GM18502 (cell line): ENCODE measurements at regions not wholly inside any gene's neighbourhood (a gene's known extent, or its start where the extent isn't known, plus 50 kb on each side); places are given as distances from the start of the nearest gene placed in this dataset.

Source experiments
- ATAC-seq: cut with Tn5 transposase; IDR thresholded peaks from one replicate; pipeline ENCODE4 v1.9.1; 2021; ENCODE audit warnings: mild to moderate bottlenecking; ENCODE audit not compliant: unreplicated experiment, poor library complexity

GRCh38 chr18:57202881-57203280 is 56.0 kb downstream of the BOD1L2 start:
- no peak for ATAC-seq

GRCh38 chr18:57205641-57206040 is 58.8 kb downstream of the BOD1L2 start:
- no peak for ATAC-seq

GRCh38 chr18:57207124-57207916 is 60.4 kb downstream of the BOD1L2 start:
- ATAC-seq: no peak

- ATAC-seq: no peak
Measured at GRCh38 chr18:57208047-57208446, 61.2 kb downstream of the BOD1L2 start.

GRCh38 chr18:57209713-57210106 is 62.8 kb downstream of the BOD1L2 start:
- peak; percentile 56 for ATAC-seq

- ATAC-seq: peak; percentile 50
Measured at GRCh38 chr18:57210107-57210715, 63.3 kb downstream of the BOD1L2 start.

GRCh38 chr18:57210716-57211411 is 64.0 kb downstream of the BOD1L2 start:
- no peak for ATAC-seq

- no peak for ATAC-seq
Measured at GRCh38 chr18:57211412-57211750, 64.5 kb downstream of the BOD1L2 start.

GRCh38 chr18:57211776-57212175 is 64.9 kb downstream of the BOD1L2 start:
- ATAC-seq: no peak

- no peak for ATAC-seq
Measured at GRCh38 chr18:57212678-57213077, 65.8 kb downstream of the BOD1L2 start.

- no peak for ATAC-seq
Measured at GRCh38 chr18:57214976-57215375, 68.1 kb downstream of the BOD1L2 start.

- ATAC-seq: no peak
Measured at GRCh38 chr18:57218281-57218680, 71.4 kb downstream of the BOD1L2 start.

GRCh38 chr18:57219964-57220363 is 73.1 kb downstream of the BOD1L2 start:
- no peak for ATAC-seq

- no peak for ATAC-seq
Measured at GRCh38 chr18:57220480-57220879, 73.6 kb downstream of the BOD1L2 start.

- ATAC-seq: no peak
Measured at GRCh38 chr18:57220930-57221483, 74.1 kb downstream of the BOD1L2 start.

GRCh38 chr18:57223144-57223870 is 76.4 kb downstream of the BOD1L2 start:
- ATAC-seq: no peak

GRCh38 chr18:57230861-57231585 is 84.1 kb downstream of the BOD1L2 start:
- no peak for ATAC-seq

- no peak for ATAC-seq
Measured at GRCh38 chr18:57231864-57232263, 85.0 kb downstream of the BOD1L2 start.

- no peak for ATAC-seq
Measured at GRCh38 chr18:57234346-57234745, 87.5 kb downstream of the BOD1L2 start.

- no peak for ATAC-seq
Measured at GRCh38 chr18:57241869-57242268, 95.0 kb downstream of the BOD1L2 start.
